Caco-2 (cell line): ENCODE measurements at regions not wholly inside any gene's neighbourhood (a gene's known extent, or its start where the extent isn't known, plus 50 kb on each side); places are given as distances from the start of the nearest gene placed in this dataset.

ENCODE experiments used
- BruUV-seq: library from RNA; stranded (reverse); fragments of 400-500 nt; replicated peaks from 2 replicates; lab custom pipeline; 2021; lab: Mats Ljungman, UMichigan
- CTCF ChIA-PET: fragments of 300-600 bp; sonication (Branson Sonifier 250); formaldehyde crosslinking; loops from one replicate; lab custom pipeline; 2022; ENCODE audit warnings: antibody characterized with exemption; lab: Charles Lee
- POLR2A ChIA-PET: fragments of 300-600 bp; sonication (Branson Sonifier 250); formaldehyde crosslinking; loops from one replicate; lab custom pipeline; 2022; ENCODE audit warnings: antibody characterized with exemption; lab: Charles Lee
- DNase-seq, 2 experiments: peaks; one replicate each; pipeline versions ENCODE4 v3.0.0 to v3.0.0-alpha.2; 2020 to 2022
- H3K27me3 ChIP-seq: replicated peaks from 2 replicates; pipeline ENCODE4 v1.6.0; 2011; ENCODE audit warnings: low read length; ENCODE audit not compliant: control insufficient read depth, insufficient read depth
- H3K36me3 ChIP-seq: 2 replicates; pipeline ENCODE4 v1.5.1; 2011; ENCODE audit warnings: low read length; ENCODE audit not compliant: control insufficient read depth, insufficient read depth
- H3K4me1 ChIP-seq: fragments of 250-450 bp; sonication (Bioruptor Pico); 2 replicates; pipeline ENCODE4 v1.5.1; 2020; ENCODE audit warnings: mild to moderate bottlenecking
- H3K4me3 ChIP-seq: 2 replicates; pipeline ENCODE4 v1.5.1; 2011; ENCODE audit warnings: low read depth, mild to moderate bottlenecking, control low read depth, low read length
- H3K9me3 ChIP-seq: fragments of 250-450 bp; sonication (Bioruptor Pico); 2 replicates; pipeline ENCODE4 v1.5.1; 2020; ENCODE audit warnings: mild to moderate bottlenecking, moderate library complexity
- H3K27ac Mint-ChIP-seq: one replicate; pipeline ENCODE4 v1.8.0; 2022; ENCODE audit warnings: mixed read lengths; ENCODE audit not compliant: unreplicated experiment
- H3K27me3 Mint-ChIP-seq: one replicate; pipeline ENCODE4 v1.8.0; 2022; ENCODE audit warnings: mixed read lengths; ENCODE audit not compliant: insufficient read depth, unreplicated experiment
- H3K36me3 Mint-ChIP-seq: one replicate; pipeline ENCODE4 v1.8.0; 2022; ENCODE audit warnings: mild to moderate bottlenecking, mixed read lengths; ENCODE audit not compliant: insufficient read depth, unreplicated experiment
- H3K4me1 Mint-ChIP-seq: one replicate; pipeline ENCODE4 v1.8.0; 2022; ENCODE audit warnings: low read depth, mixed read lengths; ENCODE audit not compliant: unreplicated experiment
- H3K4me3 Mint-ChIP-seq: one replicate; pipeline ENCODE4 v1.8.0; 2022; ENCODE audit warnings: mild to moderate bottlenecking, moderate library complexity, mixed read lengths; ENCODE audit not compliant: unreplicated experiment
- H3K9me3 Mint-ChIP-seq: one replicate; pipeline ENCODE4 v1.8.0; 2022; ENCODE audit warnings: mixed read lengths; ENCODE audit not compliant: unreplicated experiment
- CTCF ChIP-seq, 2 experiments: fragments of 200-600 bp in 1 of 2; IDR thresholded peaks; 1 replicate in 1 of 2; 2 replicates in 1 of 2; pipeline versions ENCODE4 v1.5.1 to v1.8.0; 2011 to 2022; ENCODE audit warnings: antibody characterized with exemption in 1 of 2, control low read depth in 1 of 2, inconsistent platforms in 1 of 2, low read depth in 1 of 2, low read length in 1 of 2, mild to moderate bottlenecking in 1 of 2, moderate library complexity in 1 of 2; ENCODE audit not compliant: insufficient read depth in 1 of 2, severe bottlenecking in 1 of 2, unreplicated experiment in 1 of 2
- intact Hi-C: fragments of 100-400 bp; cut with micrococcal nuclease; formaldehyde crosslinking; loops from one replicate; pipeline ENCODE4 v1.10.0; 2022; ENCODE audit not compliant: unreplicated experiment

GRCh38 chr2:204110751-204111516 is 174.4 kb downstream of the ICOS start:
- no TSS peak for BruUV-seq
- no peak overlapping the region for H3K27ac Mint-ChIP-seq
- Histone ChIP-seq H3K9me3 (no peaks in the 10 kb centered on the region), H3K4me3 (no peak overlapping the region), H3K4me1 (no peaks in the 10 kb centered on the region), H3K27me3 (no peaks in the 10 kb centered on the region), H3K36me3 (no peaks in the 10 kb centered on the region)
- ChIA-PET POLR2A (no interaction called here), CTCF (no interaction called here)
- peaks cover 26% of the 10 kb centered on the region for H3K4me1 Mint-ChIP-seq
- peaks cover 4% of the 10 kb centered on the region for H3K27me3 Mint-ChIP-seq
- intact Hi-C loops: no loop called here
- TF ChIP-seq CTCF (IDR thresholded peaks at IDR 0.05; ENCODE audit: insufficient read depth in 1 of 2, low read depth in 1 of 2, low read length in 1 of 2, severe bottlenecking in 1 of 2, unreplicated experiment in 1 of 2): no peak
- no peak for DNase-seq
- H3K36me3 Mint-ChIP-seq: peaks cover 5% of the 10 kb centered on the region
- no peaks in the 10 kb centered on the region for H3K9me3 Mint-ChIP-seq
- no peak overlapping the region for H3K4me3 Mint-ChIP-seq

GRCh38 chr2:204112084-204112770 is 175.7 kb downstream of the ICOS start:
- Histone ChIP-seq H3K4me1 (no peaks in the 10 kb centered on the region), H3K9me3 (no peaks in the 10 kb centered on the region), H3K4me3 (no peak overlapping the region), H3K27me3 (no peaks in the 10 kb centered on the region), H3K36me3 (no peaks in the 10 kb centered on the region)
- H3K4me1 Mint-ChIP-seq: peaks cover 26% of the 10 kb centered on the region
- intact Hi-C loops: no loop called here
- no peaks in the 10 kb centered on the region for H3K9me3 Mint-ChIP-seq
- peaks cover 5% of the 10 kb centered on the region for H3K36me3 Mint-ChIP-seq
- no peak for DNase-seq
- no peak overlapping the region for H3K4me3 Mint-ChIP-seq
- CTCF ChIA-PET: no interaction called here
- peaks cover 2% of the 10 kb centered on the region for H3K27me3 Mint-ChIP-seq
- no TSS peak for BruUV-seq
- POLR2A ChIA-PET: no interaction called here
- H3K27ac Mint-ChIP-seq: no peak overlapping the region
- no peak for TF ChIP-seq CTCF (IDR thresholded peaks at IDR 0.05; ENCODE audit: insufficient read depth in 1 of 2, low read depth in 1 of 2, low read length in 1 of 2, severe bottlenecking in 1 of 2, unreplicated experiment in 1 of 2)

- no peaks in the 10 kb centered on the region for H3K4me1 ChIP-seq
- ChIA-PET CTCF (no interaction called here), POLR2A (no interaction called here)
- H3K27ac Mint-ChIP-seq: no peak overlapping the region
- H3K9me3 Mint-ChIP-seq: no peaks in the 10 kb centered on the region
- H3K27me3 Mint-ChIP-seq: peaks cover 2% of the 10 kb centered on the region
- H3K27me3 ChIP-seq: no peaks in the 10 kb centered on the region
- no peak for DNase-seq
- BruUV-seq: no TSS peak
- TF ChIP-seq CTCF (IDR thresholded peaks at IDR 0.05; ENCODE audit: insufficient read depth in 1 of 2, low read depth in 1 of 2, low read length in 1 of 2, severe bottlenecking in 1 of 2, unreplicated experiment in 1 of 2): no peak
- H3K36me3 Mint-ChIP-seq: no peaks in the 10 kb centered on the region
- intact Hi-C loops: no loop called here
- H3K9me3 ChIP-seq: no peaks in the 10 kb centered on the region
- H3K4me3 ChIP-seq: no peak overlapping the region
- H3K36me3 ChIP-seq: no peaks in the 10 kb centered on the region
- H3K4me3 Mint-ChIP-seq: no peak overlapping the region
- H3K4me1 Mint-ChIP-seq: peaks cover 12% of the 10 kb centered on the region
These were observed 178.0 kb downstream of the ICOS start for GRCh38 chr2:204114295-204115136.
